Hepatocyte (in vitro differentiated cells): ENCODE measurements at regions not wholly inside any gene's neighbourhood (a gene's known extent, or its start where the extent isn't known, plus 50 kb on each side); places are given as distances from the start of the nearest gene placed in this dataset.

Experiments used
- DNase-seq: peaks from one replicate; pipeline ENCODE4 v3.0.0-alpha.2; 2016; ENCODE audit warnings: low spot score
- H2AFZ ChIP-seq: fragments of 200-600 bp; sonication (generic); 2 replicates; pipeline ENCODE4 v1.6.0; 2016; ENCODE audit warnings: antibody characterized with exemption, mild to moderate bottlenecking
- H3K27ac ChIP-seq: fragments of 200-600 bp; sonication (generic); 2 replicates; pipeline ENCODE4 v1.5.1; 2016; ENCODE audit warnings: mild to moderate bottlenecking
- H3K27me3 ChIP-seq: fragments of 200-600 bp; sonication (generic); 2 replicates; pipeline ENCODE4 v1.6.1; 2016
- H3K36me3 ChIP-seq: fragments of 200-600 bp; sonication (generic); replicated peaks from 2 replicates; pipeline ENCODE4 v1.5.1; 2016; ENCODE audit warnings: low read depth; ENCODE audit not compliant: insufficient read depth
- H3K4me1 ChIP-seq: fragments of 200-600 bp; sonication (generic); 2 replicates; pipeline ENCODE4 v1.5.1; 2016; ENCODE audit warnings: mild to moderate bottlenecking, moderate library complexity; ENCODE audit not compliant: insufficient read depth
- H3K4me2 ChIP-seq: fragments of 200-600 bp; sonication (generic); 2 replicates; pipeline ENCODE4 v1.6.0; 2016
- H3K4me3 ChIP-seq: fragments of 200-600 bp; sonication (generic); 2 replicates; pipeline ENCODE4 v1.5.1; 2016; ENCODE audit warnings: mild to moderate bottlenecking
- H3K79me2 ChIP-seq: fragments of 200-600 bp; sonication (generic); 2 replicates; pipeline ENCODE4 v1.6.0; 2017; ENCODE audit warnings: mild to moderate bottlenecking
- H3K9me2 ChIP-seq: fragments of 200-600 bp; sonication (generic); replicated peaks from 2 replicates; pipeline ENCODE4 v1.6.0; 2017; ENCODE audit warnings: mild to moderate bottlenecking; ENCODE audit not compliant: insufficient read depth
- H3K9me3 ChIP-seq: fragments of 200-600 bp; sonication (generic); 2 replicates; pipeline ENCODE4 v1.5.1; 2016; ENCODE audit warnings: low read depth, mild to moderate bottlenecking
- H4K20me1 ChIP-seq: fragments of 200-600 bp; sonication (generic); 2 replicates; pipeline ENCODE4 v1.6.0; 2016; ENCODE audit warnings: mild to moderate bottlenecking; ENCODE audit not compliant: insufficient read depth, poor library complexity, severe bottlenecking
- EZH2 ChIP-seq: fragments of 200-600 bp; sonication (generic); IDR thresholded peaks from 2 replicates; pipeline ENCODE4 v1.6.1; 2016; ENCODE audit warnings: antibody characterized with exemption, mild to moderate bottlenecking, borderline replicate concordance
- EZH2phosphoT487 ChIP-seq: fragments of 200-600 bp; sonication (generic); IDR thresholded peaks from one replicate; pipeline ENCODE4 v1.6.1; 2018; ENCODE audit warnings: antibody characterized with exemption, mild to moderate bottlenecking, low read depth, moderate library complexity; ENCODE audit not compliant: unreplicated experiment, severe bottlenecking
- WGBS: methylation state at CpG from one replicate; pipeline ENCODE4 v1.1.6; 2016; ENCODE audit warnings: low lambda C conversion rate; ENCODE audit errors: missing lambda C conversion rate; 5-methylcytosine and 5-hydroxymethylcytosine counted together
- TF ChIP-seq, protein P1 (sequence below): fragments of 200-600 bp; sonication (generic); IDR thresholded peaks from 2 replicates; pipeline ENCODE4 v1.5.1; 2016; ENCODE audit warnings: antibody characterized with exemption, mild to moderate bottlenecking; ENCODE audit not compliant: poor library complexity

GRCh38 chr6:104642871-104643270 lies 216.8 kb downstream of the HACE1 start:
- H2AFZ ChIP-seq: no peak overlapping the region
- DNase-seq: no peak
- H3K4me3 ChIP-seq: no peak overlapping the region
- H3K4me2 ChIP-seq: no peak overlapping the region
- no peak overlapping the region for H3K27ac ChIP-seq
- H3K79me2 ChIP-seq: no peaks in the 10 kb centered on the region
- no peaks in the 10 kb centered on the region for H3K36me3 ChIP-seq
- no peaks in the 10 kb centered on the region for H3K27me3 ChIP-seq
- no peak for TF ChIP-seq EZH2
- TF ChIP-seq, protein P1, sequence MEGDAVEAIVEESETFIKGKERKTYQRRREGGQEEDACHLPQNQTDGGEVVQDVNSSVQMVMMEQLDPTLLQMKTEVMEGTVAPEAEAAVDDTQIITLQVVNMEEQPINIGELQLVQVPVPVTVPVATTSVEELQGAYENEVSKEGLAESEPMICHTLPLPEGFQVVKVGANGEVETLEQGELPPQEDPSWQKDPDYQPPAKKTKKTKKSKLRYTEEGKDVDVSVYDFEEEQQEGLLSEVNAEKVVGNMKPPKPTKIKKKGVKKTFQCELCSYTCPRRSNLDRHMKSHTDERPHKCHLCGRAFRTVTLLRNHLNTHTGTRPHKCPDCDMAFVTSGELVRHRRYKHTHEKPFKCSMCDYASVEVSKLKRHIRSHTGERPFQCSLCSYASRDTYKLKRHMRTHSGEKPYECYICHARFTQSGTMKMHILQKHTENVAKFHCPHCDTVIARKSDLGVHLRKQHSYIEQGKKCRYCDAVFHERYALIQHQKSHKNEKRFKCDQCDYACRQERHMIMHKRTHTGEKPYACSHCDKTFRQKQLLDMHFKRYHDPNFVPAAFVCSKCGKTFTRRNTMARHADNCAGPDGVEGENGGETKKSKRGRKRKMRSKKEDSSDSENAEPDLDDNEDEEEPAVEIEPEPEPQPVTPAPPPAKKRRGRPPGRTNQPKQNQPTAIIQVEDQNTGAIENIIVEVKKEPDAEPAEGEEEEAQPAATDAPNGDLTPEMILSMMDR: no peak
- no peak for TF ChIP-seq EZH2phosphoT487
- WGBS: 83% methylated on average over 2 of the region's 2 CpGs
- H3K9me2 ChIP-seq: no peaks in the 10 kb centered on the region
- no peaks in the 10 kb centered on the region for H3K9me3 ChIP-seq
- no peaks in the 10 kb centered on the region for H4K20me1 ChIP-seq
- peaks cover 4% of the 10 kb centered on the region for H3K4me1 ChIP-seq

GRCh38 chr6:104640761-104641160 lies 219.0 kb downstream of the HACE1 start:
- DNase-seq: no peak
- Histone ChIP-seq H3K4me2 (no peak overlapping the region), H3K27ac (no peak overlapping the region), H2AFZ (no peak overlapping the region), H3K27me3 (no peaks in the 10 kb centered on the region), H3K9me3 (no peaks in the 10 kb centered on the region), H3K9me2 (no peaks in the 10 kb centered on the region), H3K79me2 (no peaks in the 10 kb centered on the region), H3K36me3 (no peaks in the 10 kb centered on the region), H3K4me1 (peaks cover 4% of the 10 kb centered on the region), H3K4me3 (no peak overlapping the region), H4K20me1 (no peaks in the 10 kb centered on the region)
- TF ChIP-seq, protein P1: no peak
- TF ChIP-seq EZH2phosphoT487 (no peak), EZH2 (no peak)
- 90% methylated on average over 6 of the region's 6 CpGs for WGBS

GRCh38 chr6:104640150-104640700 lies 219.5 kb downstream of the HACE1 start:
- Histone ChIP-seq H3K4me1 (peaks cover 4% of the 10 kb centered on the region), H3K4me3 (no peak overlapping the region), H3K36me3 (no peaks in the 10 kb centered on the region), H2AFZ (no peak overlapping the region), H3K79me2 (no peaks in the 10 kb centered on the region), H3K27ac (peak overlapping the region; percentile 29), H3K27me3 (no peaks in the 10 kb centered on the region), H3K4me2 (peak overlapping the region; percentile 34), H3K9me2 (no peaks in the 10 kb centered on the region), H3K9me3 (no peaks in the 10 kb centered on the region), H4K20me1 (no peaks in the 10 kb centered on the region)
- 50% methylated on average over 5 of the region's 5 CpGs for WGBS
- TF ChIP-seq EZH2 (no peak), EZH2phosphoT487 (no peak)
- TF ChIP-seq, protein P1: no peak
- DNase-seq: no peak

- TF ChIP-seq EZH2 (no peak), EZH2phosphoT487 (no peak)
- TF ChIP-seq, protein P1: no peak
- no peaks in the 10 kb centered on the region for H3K79me2 ChIP-seq
- H3K4me1 ChIP-seq: peaks cover 4% of the 10 kb centered on the region
- peak overlapping the region; percentile 34 for H3K4me2 ChIP-seq
- H4K20me1 ChIP-seq: no peaks in the 10 kb centered on the region
- no peak for DNase-seq
- no peaks in the 10 kb centered on the region for H3K27me3 ChIP-seq
- no peaks in the 10 kb centered on the region for H3K9me2 ChIP-seq
- no peak overlapping the region for H3K4me3 ChIP-seq
- no peak overlapping the region for H3K27ac ChIP-seq
- no peak overlapping the region for H2AFZ ChIP-seq
- no peaks in the 10 kb centered on the region for H3K36me3 ChIP-seq
- no peaks in the 10 kb centered on the region for H3K9me3 ChIP-seq
Measured at GRCh38 chr6:104639668-104640067, 220.1 kb downstream of the HACE1 start.
